Osteoblast (primary cell): ENCODE measurements at regions not wholly inside any gene's neighbourhood (a gene's known extent, or its start where the extent isn't known, plus 50 kb on each side); places are given as distances from the start of the nearest gene placed in this dataset.
"Not testable (repeated sequence)": the region's sequence is repeated elsewhere in the genome, so short reads cannot be mapped to it uniquely, and the experiment has no call there.

ENCODE experiments used
- DNase-seq: peaks from one replicate; pipeline ENCODE4 v3.0.0; 2011; ENCODE audit warnings: low spot score, mixed read lengths; ENCODE audit not compliant: insufficient read length; ENCODE audit errors: missing footprints
- H2AFZ ChIP-seq: 2 replicates; pipeline ENCODE4 v1.6.0; 2011; ENCODE audit warnings: mild to moderate bottlenecking, low read length
- H3K27ac ChIP-seq: 2 replicates; pipeline ENCODE4 v1.5.1; 2011; ENCODE audit warnings: mild to moderate bottlenecking, low read depth, low read length, moderate library complexity
- H3K27me3 ChIP-seq: 2 replicates; pipeline ENCODE4 v1.6.0; 2012; ENCODE audit warnings: mild to moderate bottlenecking, control low read depth, inconsistent platforms, low read length, moderate library complexity; ENCODE audit not compliant: insufficient read depth
- H3K36me3 ChIP-seq: 2 replicates; pipeline ENCODE4 v1.5.1; 2011; ENCODE audit warnings: mild to moderate bottlenecking, low read length, control low read depth, moderate library complexity; ENCODE audit not compliant: insufficient read depth
- H3K4me1 ChIP-seq: 2 replicates; pipeline ENCODE4 v1.5.1; 2011; ENCODE audit warnings: mild to moderate bottlenecking, low read length, control low read depth, moderate library complexity; ENCODE audit not compliant: insufficient read depth
- H3K4me2 ChIP-seq: 2 replicates; pipeline ENCODE4 v1.6.0; 2011; ENCODE audit warnings: mild to moderate bottlenecking, low read length; ENCODE audit not compliant: insufficient read depth
- H3K4me3 ChIP-seq: fragments of 200-600 bp; sonication (generic); 3 replicates; pipeline ENCODE4 v1.5.1; 2012; ENCODE audit warnings: mild to moderate bottlenecking, low read length, inconsistent platforms; ENCODE audit not compliant: insufficient read depth
- H3K79me2 ChIP-seq: 2 replicates; pipeline ENCODE4 v1.6.0; 2012; ENCODE audit warnings: mild to moderate bottlenecking, low read length, control low read depth, inconsistent platforms; ENCODE audit not compliant: insufficient read depth
- H3K9me3 ChIP-seq: 2 replicates; pipeline ENCODE4 v1.5.1; 2011; ENCODE audit warnings: low read depth, low read length, control low read depth
- H4K20me1 ChIP-seq: 2 replicates; pipeline ENCODE4 v1.6.0; 2012; ENCODE audit warnings: mild to moderate bottlenecking, low read length, control low read depth; ENCODE audit not compliant: insufficient read depth
- TF ChIP-seq, protein P1 (sequence below): IDR thresholded peaks from 2 replicates; pipeline ENCODE4 v1.5.1; 2011; ENCODE audit warnings: mild to moderate bottlenecking, low read depth, low read length, moderate library complexity; ENCODE audit errors: extremely low read depth

GRCh38 chr2:107747964-107748583 lies 78.6 kb upstream of the RGPD4 start:
- no peak for DNase-seq
- H3K79me2 ChIP-seq = no peaks in the 10 kb centered on the region
- H3K4me2 ChIP-seq = no peak overlapping the region
- H4K20me1 ChIP-seq = no peaks in the 10 kb centered on the region
- TF ChIP-seq, protein P1, sequence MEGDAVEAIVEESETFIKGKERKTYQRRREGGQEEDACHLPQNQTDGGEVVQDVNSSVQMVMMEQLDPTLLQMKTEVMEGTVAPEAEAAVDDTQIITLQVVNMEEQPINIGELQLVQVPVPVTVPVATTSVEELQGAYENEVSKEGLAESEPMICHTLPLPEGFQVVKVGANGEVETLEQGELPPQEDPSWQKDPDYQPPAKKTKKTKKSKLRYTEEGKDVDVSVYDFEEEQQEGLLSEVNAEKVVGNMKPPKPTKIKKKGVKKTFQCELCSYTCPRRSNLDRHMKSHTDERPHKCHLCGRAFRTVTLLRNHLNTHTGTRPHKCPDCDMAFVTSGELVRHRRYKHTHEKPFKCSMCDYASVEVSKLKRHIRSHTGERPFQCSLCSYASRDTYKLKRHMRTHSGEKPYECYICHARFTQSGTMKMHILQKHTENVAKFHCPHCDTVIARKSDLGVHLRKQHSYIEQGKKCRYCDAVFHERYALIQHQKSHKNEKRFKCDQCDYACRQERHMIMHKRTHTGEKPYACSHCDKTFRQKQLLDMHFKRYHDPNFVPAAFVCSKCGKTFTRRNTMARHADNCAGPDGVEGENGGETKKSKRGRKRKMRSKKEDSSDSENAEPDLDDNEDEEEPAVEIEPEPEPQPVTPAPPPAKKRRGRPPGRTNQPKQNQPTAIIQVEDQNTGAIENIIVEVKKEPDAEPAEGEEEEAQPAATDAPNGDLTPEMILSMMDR = no peak
- no peaks in the 10 kb centered on the region for H3K27me3 ChIP-seq
- no peaks in the 10 kb centered on the region for H3K36me3 ChIP-seq
- H3K4me3 ChIP-seq = no peak overlapping the region
- H3K27ac ChIP-seq = no peak overlapping the region
- H3K9me3 ChIP-seq = no peaks in the 10 kb centered on the region
- no peak overlapping the region for H2AFZ ChIP-seq
- H3K4me1 ChIP-seq = no peaks in the 10 kb centered on the region

DNA sequence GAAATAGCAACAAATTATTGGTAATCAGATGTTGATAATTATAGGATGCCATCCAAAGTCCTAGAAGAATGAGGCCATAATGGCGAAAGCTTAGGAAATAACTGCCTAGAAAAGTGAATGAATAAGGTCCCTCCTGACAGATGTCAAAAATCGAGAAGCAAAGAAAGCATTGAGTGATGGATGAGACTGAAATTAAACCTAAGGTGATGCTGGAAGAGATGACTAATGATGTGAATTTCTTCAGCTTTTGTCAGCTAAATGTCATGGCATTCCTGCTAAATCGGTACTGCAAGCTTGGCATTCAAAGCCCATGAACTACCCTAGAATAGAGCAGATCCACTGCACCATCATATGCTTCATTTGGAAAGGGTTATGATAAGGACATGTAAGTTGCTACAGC lies 74.8 kb upstream of the RGPD4 start:
- Histone ChIP-seq H3K79me2 (no peaks in the 10 kb centered on the region), H3K4me1 (no peaks in the 10 kb centered on the region), H3K9me3 (no peaks in the 10 kb centered on the region), H3K36me3 (no peaks in the 10 kb centered on the region), H2AFZ (no peak overlapping the region), H3K27me3 (no peaks in the 10 kb centered on the region), H3K27ac (no peak overlapping the region), H3K4me2 (no peak overlapping the region), H4K20me1 (no peaks in the 10 kb centered on the region), H3K4me3 (no peak overlapping the region)
- DNase-seq = no peak
- TF ChIP-seq, protein P1 = no peak

DNA sequence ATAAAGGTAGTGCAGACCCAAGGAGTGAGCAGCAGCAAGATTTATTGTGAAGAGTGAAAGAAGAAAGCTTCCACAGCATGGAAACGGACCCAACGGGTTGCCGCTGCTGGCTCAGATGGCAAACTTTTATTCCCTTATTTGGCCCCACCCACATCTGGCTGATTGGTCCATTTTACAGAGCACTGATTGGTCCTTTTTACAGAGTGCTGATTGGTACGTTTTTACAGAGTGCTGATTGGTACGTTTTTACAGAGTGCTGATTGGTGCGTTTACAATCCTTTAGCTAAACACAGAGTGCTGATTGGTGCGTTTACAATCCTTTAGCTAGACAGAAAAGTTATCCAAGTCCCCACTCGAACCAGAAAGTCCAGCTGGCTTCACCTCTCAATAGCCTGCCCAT lies 72.9 kb upstream of the RGPD4 start:
- H3K4me3 ChIP-seq, H3K4me1 ChIP-seq, H2AFZ ChIP-seq, H3K27me3 ChIP-seq, H3K27ac ChIP-seq, H3K79me2 ChIP-seq, H3K36me3 ChIP-seq, H4K20me1 ChIP-seq, H3K4me2 ChIP-seq, DNase-seq, H3K9me3 ChIP-seq: not testable (repeated sequence)

GRCh38 chr2:107757223-107757622 lies 69.5 kb upstream of the RGPD4 start:
- H3K36me3 ChIP-seq = no peaks in the 10 kb centered on the region
- TF ChIP-seq, protein P1 = no peak
- H2AFZ ChIP-seq = no peak overlapping the region
- no peak for DNase-seq
- H3K9me3 ChIP-seq = no peaks in the 10 kb centered on the region
- no peak overlapping the region for H3K4me3 ChIP-seq
- no peaks in the 10 kb centered on the region for H3K27me3 ChIP-seq
- H3K79me2 ChIP-seq = no peaks in the 10 kb centered on the region
- H3K4me1 ChIP-seq = no peaks in the 10 kb centered on the region
- H4K20me1 ChIP-seq = no peaks in the 10 kb centered on the region
- H3K27ac ChIP-seq = no peak overlapping the region
- no peak overlapping the region for H3K4me2 ChIP-seq
